BLaER1 (cell line): ENCODE measurements at regions not wholly inside any gene's neighbourhood (a gene's known extent, or its start where the extent isn't known, plus 50 kb on each side); places are given as distances from the start of the nearest gene placed in this dataset.

Source experiments
- H3K27ac ChIP-seq: shearing (Covaris generic); formaldehyde crosslinking; 2 replicates; pipeline ENCODE4 v1.8.1; 2022
- H3K27me3 ChIP-seq: shearing (Covaris generic); formaldehyde crosslinking; 2 replicates; pipeline ENCODE4 v1.8.1; 2022
- H3K36me3 ChIP-seq: shearing (Covaris generic); formaldehyde crosslinking; 2 replicates; pipeline ENCODE4 v1.8.1; 2022
- H3K4me1 ChIP-seq: shearing (Covaris generic); formaldehyde crosslinking; 2 replicates; pipeline ENCODE4 v1.8.1; 2022
- H3K4me2 ChIP-seq: shearing (Covaris generic); formaldehyde crosslinking; 2 replicates; pipeline ENCODE4 v1.8.1; 2022
- H3K4me3 ChIP-seq: shearing (Covaris generic); formaldehyde crosslinking; 2 replicates; pipeline ENCODE4 v1.8.1; 2022
- H3K9ac ChIP-seq: shearing (Covaris generic); formaldehyde crosslinking; 2 replicates; pipeline ENCODE4 v1.8.1; 2022
- H3K9me3 ChIP-seq: shearing (Covaris generic); formaldehyde crosslinking; 2 replicates; pipeline ENCODE4 v1.8.1; 2022
- H4K20me1 ChIP-seq: shearing (Covaris generic); formaldehyde crosslinking; 2 replicates; pipeline ENCODE4 v1.8.1; 2022
- Cebpa-rat ChIP-seq: shearing (Covaris generic); IDR thresholded peaks from 2 replicates; pipeline ENCODE4 v1.8.1; 2022

DNA sequence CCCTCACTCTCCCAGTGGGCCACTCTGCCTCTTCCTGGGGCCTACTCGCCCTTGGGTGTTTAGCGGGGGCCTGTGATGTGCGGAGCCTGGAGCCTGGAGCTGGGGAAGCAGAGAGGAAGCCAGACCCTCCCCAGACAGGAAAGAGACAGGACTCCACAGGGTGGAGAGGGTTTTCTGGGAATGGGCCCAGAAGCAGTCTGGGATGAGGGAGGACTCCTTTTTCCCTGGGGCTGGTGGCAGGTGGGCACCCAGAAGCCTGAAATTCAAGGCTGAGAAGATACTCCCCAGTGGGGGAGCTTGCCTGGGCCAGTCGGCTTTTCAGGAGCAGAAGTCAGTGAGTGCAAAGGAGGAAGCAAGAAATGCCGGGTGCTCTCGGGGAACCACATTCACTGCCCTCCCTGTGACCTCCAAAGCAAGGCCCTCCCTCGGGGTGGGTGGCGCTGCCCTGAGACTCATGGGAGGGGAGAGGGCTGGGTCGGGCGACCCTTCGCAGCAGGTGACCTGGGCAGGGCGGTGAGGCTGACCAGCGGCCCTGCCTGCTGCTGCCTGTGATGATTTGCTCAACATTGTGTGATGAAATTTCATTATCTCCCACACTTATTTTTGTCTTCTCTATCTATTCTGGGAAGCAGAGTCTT is 1377.4 kb downstream of the BRD1 start:
- Histone ChIP-seq H3K4me2 (peak overlapping the region; percentile 54), H3K27ac (no peak overlapping the region), H3K4me3 (no peak overlapping the region), H3K4me1 (peaks cover 59% of the 10 kb centered on the region), H3K36me3 (no peaks in the 10 kb centered on the region), H3K27me3 (peaks cover 79% of the 10 kb centered on the region), H3K9ac (no peak overlapping the region), H4K20me1 (peaks cover 57% of the 10 kb centered on the region), H3K9me3 (peaks cover 11% of the 10 kb centered on the region)
- TF ChIP-seq Cebpa-rat = no peak

DNA sequence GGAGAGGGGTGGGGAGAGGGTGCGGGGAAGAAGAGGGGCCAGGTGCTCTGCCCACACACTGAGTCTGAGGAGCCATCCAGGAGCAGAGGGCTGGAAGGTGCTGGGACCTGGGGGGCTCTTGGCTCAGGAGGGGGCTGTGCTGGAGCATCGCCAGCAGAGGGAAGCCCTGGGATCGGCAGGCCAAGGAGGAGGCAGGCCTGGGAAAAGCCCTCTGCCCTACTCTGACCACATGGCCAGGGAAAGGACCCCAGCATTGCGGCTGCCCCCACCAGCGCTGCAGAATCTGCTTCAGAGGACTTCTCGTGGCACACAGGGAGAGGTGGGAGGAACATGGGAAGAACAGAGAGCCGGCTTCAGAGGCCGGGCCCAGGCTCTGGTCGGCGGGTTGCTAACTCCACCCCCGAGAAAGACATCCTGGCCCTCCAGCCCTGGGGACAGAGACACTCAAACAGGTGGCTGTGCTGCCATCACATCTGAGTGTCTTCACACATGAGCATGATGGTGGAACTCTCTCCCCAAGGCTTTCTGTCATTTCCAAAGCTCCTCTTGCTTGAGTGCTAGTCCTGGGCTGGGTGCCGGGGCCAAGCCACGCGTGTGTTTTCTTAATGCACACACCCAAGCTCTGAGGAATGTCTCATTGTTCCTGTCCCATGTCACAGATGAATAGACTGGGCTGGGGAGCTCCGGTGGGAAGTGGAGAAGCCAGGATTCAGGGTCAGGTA is 1378.0 kb downstream of the BRD1 start:
- no peak for TF ChIP-seq Cebpa-rat
- peaks cover 64% of the 10 kb centered on the region for H4K20me1 ChIP-seq
- peaks cover 64% of the 10 kb centered on the region for H3K4me1 ChIP-seq
- H3K27ac ChIP-seq = no peak overlapping the region
- no peaks in the 10 kb centered on the region for H3K36me3 ChIP-seq
- peaks cover 86% of the 10 kb centered on the region for H3K27me3 ChIP-seq
- H3K4me3 ChIP-seq = no peak overlapping the region
- H3K9me3 ChIP-seq = peaks cover 11% of the 10 kb centered on the region
- no peak overlapping the region for H3K9ac ChIP-seq
- peak overlapping the region; percentile 54 for H3K4me2 ChIP-seq

DNA sequence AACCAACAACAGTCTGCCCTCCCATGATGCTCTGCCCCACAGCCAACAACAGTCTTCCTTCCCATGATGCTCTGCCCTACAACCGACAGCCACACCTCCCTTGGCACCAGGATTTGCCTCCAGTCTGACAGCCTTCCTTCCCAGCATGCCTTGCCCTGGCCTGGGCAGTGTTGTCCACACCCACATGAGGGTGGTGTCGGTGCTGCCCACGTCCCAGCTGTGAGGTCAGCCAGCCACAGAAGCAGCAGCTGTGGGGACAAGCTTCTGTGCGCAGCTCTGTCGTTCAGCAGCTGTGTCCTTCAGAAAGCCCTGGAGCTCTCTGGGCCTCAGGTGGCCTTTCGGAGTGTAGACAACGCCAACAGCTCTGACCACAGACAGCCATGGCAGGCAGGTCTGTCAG is 1378.9 kb downstream of the BRD1 start:
- peak overlapping the region; percentile 54 for H3K4me2 ChIP-seq
- no peak overlapping the region for H3K4me3 ChIP-seq
- no peak for TF ChIP-seq Cebpa-rat
- no peak overlapping the region for H3K9ac ChIP-seq
- H3K9me3 ChIP-seq = peaks cover 11% of the 10 kb centered on the region
- peaks cover 72% of the 10 kb centered on the region for H4K20me1 ChIP-seq
- H3K36me3 ChIP-seq = no peaks in the 10 kb centered on the region
- no peak overlapping the region for H3K27ac ChIP-seq
- peaks cover 64% of the 10 kb centered on the region for H3K4me1 ChIP-seq
- H3K27me3 ChIP-seq = peaks cover 88% of the 10 kb centered on the region

DNA sequence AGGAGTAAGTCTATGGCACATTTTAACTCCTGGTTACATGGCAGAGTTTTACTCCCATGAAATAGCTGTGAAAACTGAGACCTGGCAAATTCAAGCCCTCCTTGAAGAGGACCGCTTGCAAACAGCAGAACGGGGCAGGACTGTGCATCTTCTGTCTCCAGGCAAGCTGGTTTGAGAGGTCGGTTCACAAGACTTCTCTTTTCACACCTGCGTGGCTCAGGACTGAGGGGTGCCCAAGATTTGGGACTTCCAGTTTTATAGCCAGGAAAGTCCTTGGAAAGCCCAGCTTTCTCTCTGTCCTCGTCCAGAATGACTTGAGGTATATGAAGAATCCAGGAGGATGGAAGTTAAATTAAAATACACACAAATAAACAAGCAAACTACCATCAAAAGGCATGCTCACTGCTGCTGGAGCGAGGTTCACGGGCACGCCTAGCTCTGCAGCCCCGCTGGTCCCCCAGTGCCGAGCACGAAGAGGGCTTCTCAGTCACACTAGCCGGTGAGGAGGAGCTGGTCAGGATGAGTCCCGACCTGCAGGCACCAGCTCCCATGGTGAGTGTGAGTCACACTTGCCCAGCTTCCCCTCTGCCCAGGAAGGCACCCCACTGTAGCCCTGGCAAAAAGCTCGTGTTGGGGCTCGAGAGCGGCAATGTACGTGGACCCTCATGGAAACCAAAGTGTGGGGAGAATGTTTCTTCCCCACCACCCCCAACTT is 1382.4 kb downstream of the BRD1 start:
- peaks cover 82% of the 10 kb centered on the region for H4K20me1 ChIP-seq
- peaks cover 47% of the 10 kb centered on the region for H3K4me1 ChIP-seq
- H3K9ac ChIP-seq = no peak overlapping the region
- TF ChIP-seq Cebpa-rat = no peak
- no peaks in the 10 kb centered on the region for H3K36me3 ChIP-seq
- peaks cover 11% of the 10 kb centered on the region for H3K9me3 ChIP-seq
- no peak overlapping the region for H3K4me3 ChIP-seq
- H3K27ac ChIP-seq = no peak overlapping the region
- H3K4me2 ChIP-seq = peak overlapping the region; percentile 87
- H3K27me3 ChIP-seq = peaks cover 88% of the 10 kb centered on the region

DNA sequence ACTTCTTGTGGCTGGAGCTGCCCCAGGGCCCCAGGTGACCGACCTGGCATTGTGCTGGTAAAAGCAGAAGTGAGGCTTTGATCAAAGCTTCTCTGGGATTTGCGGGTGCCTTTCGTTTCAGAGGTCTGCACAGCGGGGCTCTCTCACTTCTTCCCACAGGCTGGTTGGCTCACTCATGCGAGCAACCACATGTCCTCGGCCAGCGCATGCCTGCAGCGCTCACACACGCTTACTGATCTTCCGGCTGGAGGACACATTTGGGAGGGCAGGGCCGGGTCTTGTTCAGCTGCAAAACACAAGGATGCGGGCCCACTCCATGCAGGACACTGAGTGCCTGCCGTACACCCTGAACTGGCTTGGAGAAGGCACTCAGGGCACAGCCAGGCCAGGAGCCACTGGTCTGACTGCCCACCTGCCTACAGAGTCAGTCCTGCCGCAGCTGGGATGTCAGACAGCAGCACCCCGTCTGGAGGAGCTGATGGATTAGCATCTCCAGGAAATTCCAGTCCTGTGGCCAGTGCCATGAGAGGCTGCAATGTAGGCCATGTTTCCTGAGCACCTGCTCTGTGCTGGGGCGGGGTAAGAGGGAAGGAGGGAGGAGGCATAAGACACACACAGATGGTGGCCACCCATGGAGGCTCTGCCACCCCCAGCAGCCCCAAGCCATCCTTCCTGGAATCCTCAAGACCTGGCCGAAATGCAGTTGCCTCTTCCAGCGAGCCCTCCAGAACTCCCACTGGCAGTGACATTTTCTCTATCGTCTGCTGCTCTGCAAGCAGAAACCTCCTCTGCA is 1383.2 kb downstream of the BRD1 start:
- no peak overlapping the region for H3K27ac ChIP-seq

DNA sequence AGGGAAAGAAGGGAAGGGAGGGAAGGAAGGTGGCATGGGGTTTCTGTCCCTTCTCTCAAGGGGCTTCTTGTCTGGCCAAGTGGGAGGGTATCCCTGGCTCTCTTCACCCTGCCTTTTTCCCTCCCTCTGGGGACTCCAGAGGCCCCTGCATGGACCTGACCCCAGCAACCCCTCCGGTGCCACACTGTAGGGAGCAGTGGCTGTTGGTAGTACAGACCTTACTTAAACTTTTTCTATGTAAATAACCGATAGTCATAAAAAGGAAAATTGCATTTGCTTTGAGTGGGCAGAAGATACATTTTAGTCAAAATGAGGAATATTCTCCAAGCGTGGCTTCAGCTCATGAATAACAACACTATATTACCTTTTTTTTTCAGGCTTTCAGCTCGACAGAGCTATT is 1384.0 kb downstream of the BRD1 start:
- no peaks in the 10 kb centered on the region for H3K36me3 ChIP-seq
- peaks cover 88% of the 10 kb centered on the region for H3K27me3 ChIP-seq
- H4K20me1 ChIP-seq = peaks cover 76% of the 10 kb centered on the region
- no peak overlapping the region for H3K27ac ChIP-seq
- peaks cover 10% of the 10 kb centered on the region for H3K9me3 ChIP-seq
- no peak overlapping the region for H3K4me3 ChIP-seq
- TF ChIP-seq Cebpa-rat = no peak
- H3K9ac ChIP-seq = no peak overlapping the region
- H3K4me2 ChIP-seq = peak overlapping the region; percentile 87
- peaks cover 31% of the 10 kb centered on the region for H3K4me1 ChIP-seq

More for the DNA sequence above, 1383.2 kb downstream of the BRD1 start:
- Histone ChIP-seq H3K4me1 (peaks cover 40% of the 10 kb centered on the region), H3K9me3 (peaks cover 11% of the 10 kb centered on the region), H3K9ac (no peak overlapping the region), H3K36me3 (no peaks in the 10 kb centered on the region), H3K4me3 (no peak overlapping the region), H3K4me2 (peak overlapping the region; percentile 87), H4K20me1 (peaks cover 82% of the 10 kb centered on the region), H3K27me3 (peaks cover 88% of the 10 kb centered on the region)
- no peak for TF ChIP-seq Cebpa-rat

DNA sequence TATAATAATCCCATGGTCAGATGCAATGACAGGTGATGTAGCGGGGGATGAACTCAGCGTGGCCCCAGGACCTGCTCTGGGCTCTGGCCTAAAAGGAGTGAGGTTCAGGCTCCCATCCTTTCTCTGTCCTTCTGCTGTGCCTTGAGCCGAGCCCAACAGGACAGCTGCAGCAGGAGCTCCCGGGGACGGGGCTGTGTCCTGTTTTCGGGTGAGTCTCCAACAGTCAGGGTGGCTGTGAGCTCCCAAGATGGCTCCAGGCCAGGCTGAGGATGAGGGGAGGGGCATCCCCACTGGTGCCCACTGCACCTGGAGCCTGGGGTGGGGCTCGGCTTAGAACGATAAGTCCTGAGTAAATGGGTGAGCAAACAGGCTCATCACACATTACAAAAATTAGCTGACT is 1385.0 kb downstream of the BRD1 start:
- Histone ChIP-seq H3K9me3 (no peaks in the 10 kb centered on the region), H3K9ac (no peak overlapping the region), H3K36me3 (no peaks in the 10 kb centered on the region), H3K4me2 (no peak overlapping the region), H3K27me3 (peaks cover 87% of the 10 kb centered on the region), H4K20me1 (peaks cover 82% of the 10 kb centered on the region), H3K4me1 (peaks cover 29% of the 10 kb centered on the region), H3K27ac (no peak overlapping the region), H3K4me3 (no peak overlapping the region)
- TF ChIP-seq Cebpa-rat = no peak

DNA sequence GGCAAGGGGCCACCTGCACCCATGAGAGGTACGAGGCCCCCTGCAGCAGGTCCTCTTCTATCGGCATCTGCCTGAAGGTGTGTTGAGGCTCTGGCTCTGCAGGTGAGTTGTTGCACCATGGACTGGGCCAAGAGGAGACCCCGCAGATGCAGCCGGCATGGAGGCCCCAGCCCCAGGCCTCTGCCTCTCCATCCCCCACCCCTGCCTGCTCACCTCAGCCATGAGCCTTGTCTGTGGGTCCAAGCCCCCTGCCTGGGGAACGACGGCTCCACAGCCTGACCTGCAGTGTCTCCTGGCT is 1386.2 kb downstream of the BRD1 start:
- no peak overlapping the region for H3K4me2 ChIP-seq

DNA sequence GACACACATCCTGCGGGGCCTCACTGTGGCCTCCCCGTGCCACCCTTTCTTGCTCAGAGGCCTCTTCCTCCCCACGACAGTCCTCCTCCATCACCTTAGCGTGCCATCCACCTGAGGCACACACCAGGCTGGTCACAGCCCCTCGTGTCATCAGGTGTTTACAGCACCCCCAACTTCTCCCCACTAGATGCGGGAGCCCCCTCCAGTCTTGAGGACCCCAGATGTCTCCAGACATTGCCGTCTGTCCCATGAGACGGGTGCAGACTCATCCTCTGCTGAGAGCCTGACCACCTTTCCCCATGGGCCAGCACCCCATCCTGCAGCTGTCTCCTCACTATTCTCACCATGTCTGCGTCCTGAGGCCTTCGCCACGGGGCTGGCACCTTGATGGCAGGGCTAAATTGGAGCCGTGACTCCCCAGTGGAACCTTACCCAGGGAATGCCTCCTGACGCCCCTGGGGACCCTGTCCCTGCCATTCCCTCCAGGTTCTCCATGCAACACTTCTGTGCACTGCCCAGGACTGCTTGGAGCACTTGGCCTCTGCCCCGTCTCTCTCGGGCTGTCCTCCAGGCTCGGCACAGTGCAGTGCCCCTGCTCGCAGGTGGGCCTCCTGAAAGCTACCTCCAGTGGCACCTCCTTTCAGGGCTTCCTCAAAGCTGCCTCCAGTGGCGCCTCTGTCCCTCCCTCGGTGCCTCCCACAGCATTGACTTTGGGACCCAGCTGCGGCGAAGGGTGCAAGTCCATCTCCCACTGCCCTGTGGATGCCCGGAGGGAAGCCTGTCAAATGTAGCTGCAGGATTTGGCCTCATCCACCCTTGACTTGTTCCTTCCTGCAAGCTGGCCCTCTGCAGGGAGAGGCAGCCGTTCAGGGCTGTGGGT is 1386.8 kb downstream of the BRD1 start:
- peaks cover 74% of the 10 kb centered on the region for H3K27me3 ChIP-seq
- H3K4me3 ChIP-seq = no peak overlapping the region
- H3K4me2 ChIP-seq = peak overlapping the region; percentile 19; the same call in 1 of the 2 replicates
- no peak for TF ChIP-seq Cebpa-rat
- no peaks in the 10 kb centered on the region for H3K9me3 ChIP-seq
- H3K4me1 ChIP-seq = peaks cover 29% of the 10 kb centered on the region
- H3K27ac ChIP-seq = no peak overlapping the region
- no peak overlapping the region for H3K9ac ChIP-seq
- no peaks in the 10 kb centered on the region for H3K36me3 ChIP-seq
- peaks cover 75% of the 10 kb centered on the region for H4K20me1 ChIP-seq

More for the DNA sequence above, 1386.2 kb downstream of the BRD1 start:
- no peak for TF ChIP-seq Cebpa-rat
- Histone ChIP-seq H3K4me3 (no peak overlapping the region), H3K36me3 (no peaks in the 10 kb centered on the region), H3K9ac (no peak overlapping the region), H3K4me1 (peaks cover 29% of the 10 kb centered on the region), H4K20me1 (peaks cover 81% of the 10 kb centered on the region), H3K27me3 (peaks cover 76% of the 10 kb centered on the region), H3K27ac (no peak overlapping the region), H3K9me3 (no peaks in the 10 kb centered on the region)
